ENCODE measurements at regions not wholly inside any gene's neighbourhood (a gene's known extent, or its start where the extent isn't known, plus 50 kb on each side); places are given as distances from the start of the nearest gene placed in this dataset.

- ATAC-seq (peak; percentile 91 to 96 (median 94)), DNase-seq (peak; percentile 93 to 94 (median 93))
- intact Hi-C loops (cut with DNase I) = no loop called here
- WGBS (ENCODE audit: insufficient coverage, low coverage, low lambda C conversion rate, missing lambda C conversion rate) = under 1% methylated on average over 18 of the region's 22 CpGs
- peaks cover 0 to 20% (median 8%) of the 10 kb centered on the region in 4 donors for H3K4me1 ChIP-seq
- no peaks in the 10 kb centered on the region for H3K27me3 ChIP-seq
- H3K4me3 ChIP-seq = peak overlapping the region; percentile 19 to 47 (median 41)
- no peaks in the 10 kb centered on the region for H3K36me3 ChIP-seq
- H3K9me3 ChIP-seq = no peaks in the 10 kb centered on the region
- peak overlapping the region; percentile 73 to 81 (median 74) for H3K27ac ChIP-seq
- peak; percentile 60 for TF ChIP-seq POLR2A (IDR thresholded peaks at IDR 0.05)
- TF ChIP-seq CTCF (IDR thresholded peaks at IDR 0.05) = peak in 2 of 4 donors; percentile 5 to 28
Observed at GRCh38 chr4:38318737-38319455, 345.1 kb upstream of the KLF3 start.

DNA sequence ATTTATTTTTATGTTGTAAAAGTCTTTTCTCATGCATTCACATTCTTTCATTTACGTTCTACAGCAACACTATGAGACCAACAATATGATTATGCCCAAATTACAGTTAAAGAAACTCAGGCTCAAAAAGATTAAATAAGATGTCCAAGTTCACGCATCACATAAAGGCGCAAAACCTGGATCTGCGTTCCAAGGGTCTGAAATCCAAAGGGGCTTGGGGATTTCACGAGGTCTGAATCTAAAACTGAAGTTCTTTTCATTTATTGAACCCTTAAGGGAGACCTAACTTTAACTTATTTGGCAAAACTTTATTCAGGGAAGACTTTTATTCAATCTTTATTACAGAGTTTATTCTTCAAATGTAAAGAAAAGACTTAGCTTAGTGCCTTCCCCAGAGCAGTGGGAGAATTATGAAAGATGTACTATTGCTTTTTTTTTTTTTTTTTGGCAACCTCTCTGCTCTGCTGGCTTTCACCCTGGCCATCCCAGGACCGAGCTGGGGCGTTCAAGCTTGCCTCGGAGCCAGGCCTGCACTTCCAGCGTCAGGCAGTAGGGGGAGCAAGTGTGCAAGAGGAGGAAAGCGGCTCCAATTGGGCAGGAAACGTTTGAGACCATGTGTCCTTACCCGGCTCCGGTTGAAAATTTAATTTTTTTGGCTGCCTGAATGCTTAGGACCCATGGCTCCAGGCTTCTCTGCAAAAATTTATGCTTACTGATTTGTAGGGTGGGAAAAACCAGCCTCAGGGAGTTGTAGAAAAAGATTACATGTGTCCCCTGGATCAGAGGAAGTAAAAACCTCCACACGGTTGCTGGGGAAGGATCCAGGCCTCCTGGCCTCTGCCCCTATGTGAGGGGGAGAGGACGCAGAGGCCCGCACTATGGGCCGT lies 344.3 kb upstream of the KLF3 start:
- 12% methylated on average over 17 of the region's 17 CpGs for WGBS (ENCODE audit: insufficient coverage, low coverage, low lambda C conversion rate, missing lambda C conversion rate)
- peak; percentile 88 to 93 (median 90) for ATAC-seq
- peaks cover 0 to 20% (median 8%) of the 10 kb centered on the region in 4 donors for H3K4me1 ChIP-seq
- intact Hi-C loops (cut with DNase I) = loop anchor here (5.0 to 10.0 kb wide), 3 partner anchors 65 to 353 kb away; partner anchors contain the start of gene KLF3 (in 1 of the 2)
- DNase-seq = peak; percentile 91 to 97 (median 95)
- H3K27ac ChIP-seq = peak overlapping the region; percentile 73 to 81 (median 74)
- TF ChIP-seq CTCF (IDR thresholded peaks at IDR 0.05) = peak; percentile 98
- no peak for TF ChIP-seq POLR2A (IDR thresholded peaks at IDR 0.05)
- peak overlapping the region; percentile 19 to 47 (median 41) for H3K4me3 ChIP-seq
- H3K27me3 ChIP-seq = no peaks in the 10 kb centered on the region
- no peaks in the 10 kb centered on the region for H3K9me3 ChIP-seq
- no peaks in the 10 kb centered on the region for H3K36me3 ChIP-seq

GRCh38 chr4:38320343-38320695 lies 343.7 kb upstream of the KLF3 start:
- ATAC-seq (no peak), DNase-seq (peak in 1 of 3 donors; percentile 22)
- H3K27ac ChIP-seq = peak overlapping the region; percentile 14 to 74 (median 72)
- H3K27me3 ChIP-seq = no peaks in the 10 kb centered on the region
- no peaks in the 10 kb centered on the region for H3K36me3 ChIP-seq
- WGBS (ENCODE audit: insufficient coverage, low coverage, low lambda C conversion rate, missing lambda C conversion rate) = 82% methylated on average over 5 of the region's 5 CpGs
- intact Hi-C loops (cut with DNase I) = loop anchor here (5.0 to 10.0 kb wide), 3 partner anchors 64 to 352 kb away; partner anchors contain the start of gene KLF3 (in 1 of the 2)
- peaks cover 0 to 20% (median 8%) of the 10 kb centered on the region in 4 donors for H3K4me1 ChIP-seq
- no peak overlapping the region for H3K4me3 ChIP-seq
- H3K9me3 ChIP-seq = no peaks in the 10 kb centered on the region
- TF ChIP-seq POLR2A (IDR thresholded peaks at IDR 0.05) = no peak
- no peak for TF ChIP-seq CTCF (IDR thresholded peaks at IDR 0.05)

DNA sequence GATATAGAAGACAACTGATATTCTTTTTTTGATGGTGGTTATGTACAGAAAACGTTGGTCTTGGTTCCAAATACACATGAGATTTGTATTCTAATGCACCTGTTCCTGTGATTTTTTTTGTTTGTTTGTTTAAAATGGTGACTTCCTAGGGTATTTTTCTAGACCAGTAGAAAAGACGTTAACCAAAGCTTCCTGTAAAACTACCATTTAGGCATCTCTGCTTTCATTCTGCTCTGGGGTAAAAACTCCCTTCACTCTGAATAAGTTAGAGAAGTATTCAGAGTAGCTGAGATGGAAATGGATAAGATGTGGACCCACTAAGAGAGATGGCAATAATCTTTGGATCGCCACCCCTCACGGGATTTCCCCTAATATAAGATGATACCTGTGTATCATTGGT lies 343.2 kb upstream of the KLF3 start:
- peaks cover 0 to 20% (median 8%) of the 10 kb centered on the region in 4 donors for H3K4me1 ChIP-seq
- DNase-seq = no peak
- H3K27me3 ChIP-seq = no peaks in the 10 kb centered on the region
- no peaks in the 10 kb centered on the region for H3K9me3 ChIP-seq
- intact Hi-C loops (cut with DNase I) = loop anchor here (5.0 to 10.0 kb wide), 3 partner anchors 64 to 351 kb away; partner anchors contain the start of gene KLF3 (in 1 of the 2)
- no peaks in the 10 kb centered on the region for H3K36me3 ChIP-seq
- no peak for ATAC-seq
- H3K27ac ChIP-seq = no peak overlapping the region
- H3K4me3 ChIP-seq = no peak overlapping the region
- WGBS (ENCODE audit: insufficient coverage, low coverage, low lambda C conversion rate, missing lambda C conversion rate) = 60% methylated on average over 4 of the region's 4 CpGs
- TF ChIP-seq CTCF (IDR thresholded peaks at IDR 0.05) = no peak
- TF ChIP-seq POLR2A (IDR thresholded peaks at IDR 0.05) = no peak

Data from right lobe of liver (tissue), 6 donors.